ENCODE measurements at regions not wholly inside any gene's neighbourhood (a gene's known extent, or its start where the extent isn't known, plus 50 kb on each side); places are given as distances from the start of the nearest gene placed in this dataset.

DNA sequence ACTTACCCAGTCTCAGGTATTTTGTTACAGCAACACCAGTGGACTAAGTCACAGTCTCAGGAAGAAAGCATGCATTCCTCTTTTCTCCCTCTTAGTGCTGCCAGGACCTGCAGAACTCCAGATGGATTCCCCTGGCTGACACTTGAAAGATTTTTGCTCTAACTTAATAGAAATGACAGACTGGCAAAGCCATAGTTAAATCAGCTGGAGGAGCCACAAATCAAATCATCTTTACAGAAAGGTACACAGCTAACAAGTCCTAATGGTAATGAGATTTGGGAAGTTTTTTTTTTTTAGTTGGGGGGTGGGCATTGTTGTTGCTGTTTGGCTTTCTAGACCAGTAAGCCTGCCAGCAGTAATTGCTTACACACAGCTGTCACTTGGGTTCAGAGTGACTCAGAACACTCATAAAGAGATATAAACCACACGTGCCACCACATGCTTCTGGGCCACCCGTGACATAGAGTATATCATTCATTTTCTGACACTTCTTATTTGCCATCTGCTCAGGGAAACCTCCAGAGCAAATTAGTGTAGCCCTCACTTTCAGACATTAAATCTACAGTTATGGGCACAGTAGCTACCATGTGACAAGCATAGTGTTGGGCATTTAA lies 72.4 kb downstream of the FH start:
- TF ChIP-seq FOXM1 (IDR thresholded peaks at IDR 0.05; ENCODE audit: borderline replicate concordance) (no peak), ZNF384 (IDR thresholded peaks at IDR 0.05) (no peak), FOXA1 (IDR thresholded peaks at IDR 0.05) (no peak), ELF4 (IDR thresholded peaks at IDR 0.05) (no peak), L3MBTL2 (conservative IDR thresholded peaks at IDR 0.05) (no peak), FOXK2 (IDR thresholded peaks at IDR 0.05) (no peak), BHLHE40 (IDR thresholded peaks at IDR 0.05; ENCODE audit: borderline replicate concordance) (no peak)
